SJCRH30 (cell line): ENCODE measurements at regions not wholly inside any gene's neighbourhood (a gene's known extent, or its start where the extent isn't known, plus 50 kb on each side); places are given as distances from the start of the nearest gene placed in this dataset.

Experiments used
- DNase-seq, 2 experiments: peaks; one replicate each; pipeline ENCODE4 v3.0.0-alpha.2; 2015 to 2020
- H3K27ac ChIP-seq: fragments of 250-450 bp; sonication (Bioruptor Pico); 2 replicates; pipeline ENCODE4 v1.5.1; 2020; ENCODE audit warnings: mild to moderate bottlenecking, moderate library complexity
- H3K27me3 ChIP-seq: fragments of 250-450 bp; sonication (Bioruptor Pico); 2 replicates; pipeline ENCODE4 v1.5.1; 2020; ENCODE audit warnings: mild to moderate bottlenecking, moderate library complexity
- H3K36me3 ChIP-seq: fragments of 250-450 bp; sonication (Bioruptor Pico); 2 replicates; pipeline ENCODE4 v1.5.1; 2020; ENCODE audit warnings: mild to moderate bottlenecking, moderate library complexity
- H3K4me1 ChIP-seq: fragments of 250-450 bp; sonication (Bioruptor Pico); 2 replicates; pipeline ENCODE4 v1.5.1; 2020; ENCODE audit warnings: mild to moderate bottlenecking, moderate library complexity
- H3K4me3 ChIP-seq: fragments of 250-450 bp; sonication (Bioruptor Pico); 2 replicates; pipeline ENCODE4 v1.5.1; 2020; ENCODE audit warnings: mild to moderate bottlenecking, moderate library complexity
- H3K9me3 ChIP-seq: fragments of 250-450 bp; sonication (Bioruptor Pico); replicated peaks from 2 replicates; pipeline ENCODE4 v1.5.1; 2020; ENCODE audit warnings: mild to moderate bottlenecking, moderate library complexity

DNA sequence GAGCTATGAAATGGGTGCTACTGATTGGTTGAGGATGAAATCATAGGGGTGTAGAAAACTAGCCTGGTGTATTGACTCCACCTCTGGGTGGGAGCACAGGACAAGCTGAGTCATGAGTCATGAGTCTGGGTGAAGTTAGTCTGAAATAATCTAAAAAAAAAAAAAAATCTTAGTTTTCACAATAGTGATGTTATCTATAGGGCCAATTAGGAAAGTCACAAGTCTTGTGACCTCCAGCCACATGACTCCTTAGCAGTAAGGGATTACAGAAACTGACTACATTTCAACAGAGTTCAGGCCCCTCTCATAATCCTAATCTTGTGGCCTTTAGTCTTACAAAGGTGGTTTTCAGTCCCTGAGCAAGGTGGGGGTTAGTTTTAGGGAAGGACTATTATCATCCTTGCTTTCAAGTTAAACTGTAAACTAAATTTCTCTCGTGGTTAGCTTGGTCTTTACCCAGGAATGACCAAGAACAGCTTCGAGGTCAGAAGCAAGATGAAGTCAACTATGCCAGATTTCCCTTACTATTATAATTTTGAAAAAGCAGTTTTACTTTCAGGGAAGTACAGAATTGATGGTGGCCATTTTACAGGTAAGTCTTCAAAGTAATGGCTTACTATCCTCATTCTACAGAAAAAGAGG is 338.0 kb upstream of the GYPC start:
- H3K36me3 ChIP-seq = no peaks in the 10 kb centered on the region
- H3K4me3 ChIP-seq = no peak overlapping the region
- DNase-seq = no peak
- no peaks in the 10 kb centered on the region for H3K4me1 ChIP-seq
- no peak overlapping the region for H3K27ac ChIP-seq
- H3K9me3 ChIP-seq = no peaks in the 10 kb centered on the region
- no peaks in the 10 kb centered on the region for H3K27me3 ChIP-seq

DNA sequence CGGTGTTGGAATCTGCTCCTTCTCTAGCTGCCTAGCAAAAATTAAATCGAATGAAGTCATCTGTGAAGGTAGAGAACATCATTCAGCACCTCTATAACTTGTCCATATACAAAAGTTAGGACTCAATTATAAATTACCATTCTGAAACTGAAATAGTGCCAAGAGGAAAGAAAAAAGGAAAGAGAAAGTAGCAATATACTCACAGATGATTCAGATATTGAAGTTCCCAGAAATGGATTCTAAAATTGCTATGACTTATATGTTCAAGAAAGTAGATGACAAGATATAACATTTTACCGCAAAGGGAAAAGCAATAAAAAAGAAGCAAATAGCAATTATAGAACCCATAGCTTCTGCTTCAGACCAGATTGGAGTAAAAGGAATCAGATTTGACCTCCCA is 333.6 kb upstream of the GYPC start:
- Histone ChIP-seq H3K27ac (no peak overlapping the region), H3K27me3 (no peaks in the 10 kb centered on the region), H3K4me3 (no peak overlapping the region), H3K4me1 (no peaks in the 10 kb centered on the region), H3K36me3 (no peaks in the 10 kb centered on the region), H3K9me3 (no peaks in the 10 kb centered on the region)
- DNase-seq = no peak

DNA sequence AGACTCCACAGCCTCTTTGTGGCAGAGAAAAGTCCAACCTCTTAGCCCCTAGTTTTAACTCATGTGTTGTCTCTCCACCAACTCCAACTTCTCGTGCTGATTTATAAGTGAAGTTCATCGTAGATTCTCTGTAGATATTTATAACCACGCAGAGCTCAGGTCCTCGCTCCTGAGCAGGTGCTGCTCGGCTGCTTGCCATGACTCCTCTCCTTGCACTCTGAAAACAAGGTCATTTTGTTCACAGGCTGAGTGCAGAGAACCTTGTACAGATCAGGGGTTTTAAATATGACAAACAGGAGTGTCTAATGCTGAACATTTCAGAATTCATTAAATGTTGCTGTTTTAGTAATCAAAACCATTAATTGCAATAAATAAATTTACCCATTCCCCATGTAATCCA is 330.8 kb upstream of the GYPC start:
- H3K27me3 ChIP-seq = no peaks in the 10 kb centered on the region
- no peak for DNase-seq

DNA sequence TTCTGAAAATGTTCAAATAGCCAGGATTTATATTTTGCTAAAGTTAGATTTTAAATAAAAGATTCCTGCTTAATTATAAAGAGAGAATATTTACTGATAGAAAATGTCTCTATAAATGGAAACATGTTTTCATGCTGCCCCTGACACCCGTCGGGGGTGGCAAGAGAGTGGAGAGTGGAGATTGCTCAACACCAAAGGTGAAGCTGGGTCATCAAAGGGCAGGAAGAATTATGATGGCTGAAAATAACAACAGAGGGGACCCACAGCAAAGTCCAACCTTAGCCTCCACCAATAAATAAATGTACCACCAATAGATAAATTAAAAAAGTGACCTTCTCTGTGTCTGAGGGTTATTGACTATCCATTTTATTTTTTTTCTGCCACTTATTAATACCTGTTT is 326.8 kb upstream of the GYPC start:
- H3K27ac ChIP-seq = no peak overlapping the region
- no peak for DNase-seq
- no peaks in the 10 kb centered on the region for H3K36me3 ChIP-seq
- no peak overlapping the region for H3K4me3 ChIP-seq
- H3K4me1 ChIP-seq = no peaks in the 10 kb centered on the region
- no peaks in the 10 kb centered on the region for H3K9me3 ChIP-seq
- H3K27me3 ChIP-seq = no peaks in the 10 kb centered on the region

More for the DNA sequence above, 330.8 kb upstream of the GYPC start:
- Histone ChIP-seq H3K4me1 (no peaks in the 10 kb centered on the region), H3K4me3 (no peak overlapping the region), H3K36me3 (no peaks in the 10 kb centered on the region), H3K9me3 (no peaks in the 10 kb centered on the region), H3K27ac (no peak overlapping the region)

DNA sequence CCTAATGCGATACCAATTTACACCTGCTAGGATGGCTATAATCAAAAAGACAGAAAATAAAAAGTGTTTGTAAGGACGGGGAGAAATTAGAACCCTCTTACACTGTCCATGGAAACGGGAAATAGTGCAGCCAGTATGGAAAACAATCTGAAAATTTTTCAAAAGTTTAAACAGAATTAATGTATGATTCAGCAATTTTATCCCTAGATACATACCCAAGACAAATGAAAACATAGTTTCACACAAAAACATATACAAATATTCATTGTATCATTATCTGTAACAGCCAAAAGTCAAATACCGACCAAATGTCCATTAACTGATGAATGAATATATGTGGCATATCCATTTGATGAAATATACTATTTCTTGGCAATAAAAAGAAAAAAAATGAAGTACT is 313.5 kb upstream of the GYPC start:
- Histone ChIP-seq H3K36me3 (no peaks in the 10 kb centered on the region), H3K27me3 (no peaks in the 10 kb centered on the region), H3K9me3 (no peaks in the 10 kb centered on the region), H3K27ac (no peak overlapping the region), H3K4me3 (no peak overlapping the region), H3K4me1 (no peaks in the 10 kb centered on the region)
- no peak for DNase-seq

DNA sequence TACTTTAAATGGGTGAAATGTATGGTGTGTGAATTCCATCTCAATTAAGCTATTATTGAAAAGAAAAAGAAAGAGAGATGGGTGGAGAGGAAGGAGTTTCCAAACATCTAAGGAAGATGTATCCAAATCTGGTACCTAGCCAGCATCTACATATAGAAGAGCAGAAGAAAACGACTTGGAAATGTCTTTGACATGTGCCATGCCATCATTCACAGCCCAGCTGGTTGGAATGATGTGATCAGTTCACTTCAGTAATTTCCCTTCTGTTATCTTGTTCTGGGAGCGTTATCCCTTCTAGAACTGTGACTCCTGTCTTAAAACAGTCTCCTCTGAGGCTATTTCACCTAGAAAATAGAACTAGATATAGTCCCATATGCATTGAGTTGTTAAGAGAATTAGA is 312.8 kb upstream of the GYPC start:
- no peaks in the 10 kb centered on the region for H3K4me1 ChIP-seq
- H3K27me3 ChIP-seq = no peaks in the 10 kb centered on the region
- no peaks in the 10 kb centered on the region for H3K9me3 ChIP-seq
- H3K27ac ChIP-seq = no peak overlapping the region
- DNase-seq = no peak
- no peak overlapping the region for H3K4me3 ChIP-seq
- no peaks in the 10 kb centered on the region for H3K36me3 ChIP-seq

DNA sequence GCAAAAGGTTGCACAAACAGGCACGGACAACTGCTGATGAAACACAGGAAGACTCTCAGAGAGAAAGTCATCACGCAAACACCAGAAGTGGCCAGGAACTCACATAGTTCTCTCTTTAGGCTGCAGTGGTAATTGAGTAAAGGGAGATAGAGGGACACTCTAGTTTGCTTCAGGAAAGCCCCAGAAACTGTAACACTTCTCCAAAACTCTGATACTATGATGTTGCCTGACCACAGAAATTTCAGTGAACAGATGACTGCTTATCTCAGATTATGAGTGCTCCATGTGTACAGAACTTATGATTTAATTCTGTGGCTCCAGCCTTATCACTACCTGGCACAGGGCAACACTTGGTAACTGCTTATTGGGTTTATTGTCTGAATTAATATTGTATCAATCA is 311.5 kb upstream of the GYPC start:
- H3K4me1 ChIP-seq = no peaks in the 10 kb centered on the region
- no peak overlapping the region for H3K27ac ChIP-seq
- H3K4me3 ChIP-seq = no peak overlapping the region
- no peaks in the 10 kb centered on the region for H3K9me3 ChIP-seq
- DNase-seq = no peak
- H3K27me3 ChIP-seq = no peaks in the 10 kb centered on the region
- H3K36me3 ChIP-seq = no peaks in the 10 kb centered on the region

DNA sequence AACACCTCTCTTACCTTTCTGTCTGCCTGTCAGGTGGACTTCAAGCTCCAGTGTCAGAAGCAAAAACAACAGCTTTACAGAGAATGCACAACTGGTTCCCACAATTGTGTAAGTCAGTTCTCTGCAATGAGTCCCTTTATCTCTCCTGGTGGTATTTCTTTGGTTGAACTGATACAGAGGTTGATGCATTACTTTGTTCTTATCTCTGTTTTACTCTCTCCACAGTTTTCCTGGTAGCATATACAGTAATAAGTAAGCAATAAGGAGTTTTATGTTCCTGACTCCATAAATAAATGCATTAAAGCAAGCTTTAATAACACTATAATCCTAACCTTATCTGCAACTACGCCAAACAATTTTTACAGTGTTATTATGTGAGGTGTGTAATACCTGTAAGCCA is 310.3 kb upstream of the GYPC start:
- Histone ChIP-seq H3K4me3 (no peak overlapping the region), H3K4me1 (no peaks in the 10 kb centered on the region), H3K27ac (no peak overlapping the region), H3K27me3 (no peaks in the 10 kb centered on the region), H3K9me3 (no peaks in the 10 kb centered on the region; the same call in 1 of the 2 replicates), H3K36me3 (no peaks in the 10 kb centered on the region)
- DNase-seq = no peak

DNA sequence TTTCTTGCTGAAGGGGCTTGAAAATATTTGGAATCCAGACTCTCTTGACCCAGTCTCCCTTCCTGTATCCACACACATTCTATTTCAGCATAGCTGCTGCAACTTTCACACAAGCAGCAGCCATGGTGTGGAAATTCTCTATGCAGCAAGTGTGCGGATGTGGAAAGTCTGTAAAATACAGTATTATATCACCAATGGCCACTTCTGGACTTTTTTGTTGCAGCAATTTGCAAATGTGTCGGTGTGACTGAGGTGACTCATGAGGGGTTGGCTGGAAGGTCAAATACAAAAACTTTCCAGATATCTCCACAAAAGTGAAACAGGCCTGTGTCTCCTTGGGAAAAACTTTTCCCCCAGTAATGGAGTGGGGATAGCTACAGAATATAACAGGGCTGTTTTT is 299.3 kb upstream of the GYPC start:
- no peaks in the 10 kb centered on the region for H3K9me3 ChIP-seq
- no peak overlapping the region for H3K27ac ChIP-seq
- DNase-seq = no peak
- H3K4me3 ChIP-seq = no peak overlapping the region
- H3K27me3 ChIP-seq = no peaks in the 10 kb centered on the region
- H3K4me1 ChIP-seq = no peaks in the 10 kb centered on the region
- H3K36me3 ChIP-seq = no peaks in the 10 kb centered on the region

DNA sequence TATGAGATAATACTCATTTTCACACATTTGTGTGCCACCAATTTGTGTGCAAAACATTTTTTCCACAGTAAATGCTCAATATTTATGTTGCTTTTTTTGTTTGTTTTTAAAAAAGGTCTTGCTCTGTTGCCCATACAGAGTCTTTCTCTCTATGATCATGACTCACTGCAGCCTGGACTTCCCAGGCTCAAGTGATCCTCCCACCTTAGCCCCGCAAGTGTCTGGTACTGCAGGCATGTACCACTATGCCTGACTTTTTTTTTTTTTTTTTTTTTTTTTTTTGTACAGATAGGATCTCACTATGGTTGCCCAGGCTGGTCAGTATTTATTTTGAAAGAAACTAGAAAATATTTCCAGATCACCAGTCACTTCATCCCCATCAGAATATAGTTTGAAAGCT is 297.8 kb upstream of the GYPC start:
- Histone ChIP-seq H3K9me3 (no peaks in the 10 kb centered on the region), H3K4me1 (no peaks in the 10 kb centered on the region), H3K4me3 (no peak overlapping the region), H3K27ac (no peak overlapping the region), H3K36me3 (no peaks in the 10 kb centered on the region), H3K27me3 (no peaks in the 10 kb centered on the region)
- DNase-seq = no peak

DNA sequence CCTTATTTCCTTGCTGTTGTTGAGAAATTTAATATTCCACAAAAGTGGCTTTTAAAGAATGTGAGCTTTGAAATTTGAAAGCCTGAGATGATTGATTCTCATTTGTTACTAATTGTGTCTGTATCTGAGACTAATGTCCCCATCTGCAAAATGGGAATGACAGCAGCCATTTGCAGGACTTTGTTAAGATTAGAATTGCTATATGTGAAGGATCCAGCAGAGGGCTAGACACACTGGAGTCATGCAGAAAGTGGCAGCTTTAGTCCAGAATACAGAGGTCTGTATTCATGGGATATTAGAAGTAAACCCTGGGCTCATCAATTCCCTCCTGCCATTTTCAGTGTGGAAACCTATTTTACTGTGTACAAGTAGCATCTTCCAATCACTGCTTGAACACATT is 296.5 kb upstream of the GYPC start:
- no peak overlapping the region for H3K4me3 ChIP-seq
- H3K27me3 ChIP-seq = no peaks in the 10 kb centered on the region
- H3K4me1 ChIP-seq = no peaks in the 10 kb centered on the region
- no peaks in the 10 kb centered on the region for H3K36me3 ChIP-seq
- H3K9me3 ChIP-seq = no peaks in the 10 kb centered on the region
- no peak overlapping the region for H3K27ac ChIP-seq
- DNase-seq = peak in 1 of 2 experiments; percentile 9

DNA sequence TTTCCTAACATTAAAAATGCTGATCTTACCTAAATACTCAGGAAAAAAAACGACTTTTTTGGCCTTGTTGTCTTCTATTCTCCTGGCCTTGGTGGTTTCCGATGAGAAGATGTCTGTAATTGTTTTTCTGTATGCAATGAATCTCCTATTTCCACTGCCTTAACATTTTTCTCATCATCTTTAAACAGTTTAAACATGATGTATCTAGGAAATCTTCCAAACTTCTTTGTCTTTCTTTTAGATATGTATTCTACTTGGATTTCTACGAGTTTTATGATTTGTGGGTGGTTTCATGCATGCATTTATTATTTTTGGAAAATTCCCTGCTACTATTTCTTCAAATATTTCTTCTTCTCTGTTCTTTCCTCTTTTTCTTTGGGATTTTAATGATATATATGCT is 288.6 kb upstream of the GYPC start:
- Histone ChIP-seq H3K27me3 (no peaks in the 10 kb centered on the region), H3K27ac (no peak overlapping the region), H3K4me1 (no peaks in the 10 kb centered on the region), H3K9me3 (no peaks in the 10 kb centered on the region), H3K36me3 (no peaks in the 10 kb centered on the region), H3K4me3 (no peak overlapping the region)
- no peak for DNase-seq

DNA sequence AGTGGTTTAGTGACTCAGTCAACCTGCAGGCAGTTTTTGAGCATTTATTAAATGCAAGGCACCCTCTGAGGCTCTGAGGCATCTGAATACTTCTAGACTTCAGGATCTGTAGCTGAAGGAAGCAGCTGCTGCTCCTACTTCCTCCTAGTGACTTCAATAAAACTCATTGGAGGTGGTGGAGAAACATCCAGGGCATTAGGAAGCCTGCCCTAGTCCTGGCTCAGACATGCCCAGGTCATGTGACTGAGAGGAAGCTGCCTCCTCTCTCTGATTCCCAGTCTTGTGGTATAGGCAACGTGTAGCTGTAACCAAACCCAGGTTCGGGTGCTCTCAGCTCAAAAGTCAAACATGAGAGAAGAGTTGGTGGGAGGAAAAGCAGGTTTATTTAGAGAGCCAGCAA is 287.2 kb upstream of the GYPC start:
- H3K27ac ChIP-seq = no peak overlapping the region
- DNase-seq = no peak
- no peaks in the 10 kb centered on the region for H3K27me3 ChIP-seq
- H3K36me3 ChIP-seq = no peaks in the 10 kb centered on the region
- H3K4me3 ChIP-seq = no peak overlapping the region
- H3K9me3 ChIP-seq = no peaks in the 10 kb centered on the region
- H3K4me1 ChIP-seq = no peaks in the 10 kb centered on the region

DNA sequence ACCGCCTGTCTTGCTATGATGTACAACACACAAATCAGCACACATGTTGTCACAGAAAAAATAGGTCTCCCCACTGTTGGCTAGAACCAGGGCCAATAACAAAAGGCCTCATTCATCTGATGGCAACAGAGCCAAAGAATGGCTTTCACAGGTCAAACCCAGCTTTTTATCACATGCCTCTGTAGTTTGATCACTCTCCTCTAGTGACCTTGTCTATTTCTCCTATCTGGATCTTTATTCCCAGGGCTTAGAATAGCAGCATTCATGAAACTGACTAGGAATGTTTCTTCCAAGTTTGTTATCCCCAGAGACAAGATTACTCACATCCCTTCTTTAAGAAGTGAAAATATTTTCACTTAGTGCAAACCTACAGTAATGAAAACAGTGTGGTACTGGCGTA is 285.8 kb upstream of the GYPC start:
- Histone ChIP-seq H3K27me3 (no peaks in the 10 kb centered on the region), H3K27ac (no peak overlapping the region), H3K9me3 (no peaks in the 10 kb centered on the region), H3K4me1 (no peaks in the 10 kb centered on the region), H3K36me3 (no peaks in the 10 kb centered on the region), H3K4me3 (no peak overlapping the region)
- DNase-seq = no peak

DNA sequence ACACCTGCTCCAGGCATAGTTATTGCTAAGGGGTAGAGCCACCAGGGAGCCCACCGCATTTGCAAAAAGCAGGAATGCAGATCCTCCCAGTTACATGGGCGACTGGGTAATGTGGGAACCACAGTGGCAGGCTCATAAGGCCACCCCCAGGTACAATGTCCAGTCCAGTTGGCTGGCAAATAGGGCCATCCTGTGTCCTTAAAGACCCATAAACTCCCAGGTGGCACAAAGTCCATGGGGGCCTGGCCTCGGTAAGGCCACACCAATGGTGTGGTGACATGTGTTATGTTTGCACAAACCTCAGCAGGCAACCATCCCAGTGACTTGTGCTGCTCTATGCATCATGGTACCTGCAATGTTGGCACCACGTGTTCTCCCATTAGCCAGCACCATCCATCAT is 283.6 kb upstream of the GYPC start:
- Histone ChIP-seq H3K27me3 (no peaks in the 10 kb centered on the region), H3K4me3 (no peak overlapping the region), H3K27ac (no peak overlapping the region), H3K4me1 (no peaks in the 10 kb centered on the region), H3K36me3 (no peaks in the 10 kb centered on the region), H3K9me3 (no peaks in the 10 kb centered on the region)
- DNase-seq = no peak

DNA sequence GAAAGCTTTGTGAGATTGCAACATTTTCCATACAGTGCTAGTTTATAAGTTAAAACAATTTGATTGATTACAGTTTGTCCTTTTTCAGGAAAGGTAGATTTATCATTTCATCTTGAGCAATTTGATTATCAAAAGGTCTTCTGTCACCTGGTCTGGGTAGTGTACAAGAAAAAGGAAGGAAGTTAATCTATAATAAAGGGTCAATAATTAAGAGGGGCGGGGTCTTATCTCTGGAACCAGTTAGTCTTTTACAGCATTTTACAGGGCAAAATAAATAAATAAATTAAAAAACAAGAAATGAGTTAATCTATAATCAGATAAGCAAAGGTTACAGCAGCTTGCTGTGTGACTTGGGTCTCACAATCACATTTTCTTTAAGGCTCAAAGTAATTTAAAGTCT is 277.8 kb upstream of the GYPC start:
- no peak overlapping the region for H3K4me3 ChIP-seq
- H3K27me3 ChIP-seq = no peaks in the 10 kb centered on the region; the same call in 1 of the 2 replicates
- no peak overlapping the region for H3K27ac ChIP-seq
- no peaks in the 10 kb centered on the region for H3K9me3 ChIP-seq
- no peak for DNase-seq
- H3K36me3 ChIP-seq = no peaks in the 10 kb centered on the region
- no peaks in the 10 kb centered on the region for H3K4me1 ChIP-seq
